ENCODE measurements at regions not wholly inside any gene's neighbourhood (a gene's known extent, or its start where the extent isn't known, plus 50 kb on each side); places are given as distances from the start of the nearest gene placed in this dataset.

DNA sequence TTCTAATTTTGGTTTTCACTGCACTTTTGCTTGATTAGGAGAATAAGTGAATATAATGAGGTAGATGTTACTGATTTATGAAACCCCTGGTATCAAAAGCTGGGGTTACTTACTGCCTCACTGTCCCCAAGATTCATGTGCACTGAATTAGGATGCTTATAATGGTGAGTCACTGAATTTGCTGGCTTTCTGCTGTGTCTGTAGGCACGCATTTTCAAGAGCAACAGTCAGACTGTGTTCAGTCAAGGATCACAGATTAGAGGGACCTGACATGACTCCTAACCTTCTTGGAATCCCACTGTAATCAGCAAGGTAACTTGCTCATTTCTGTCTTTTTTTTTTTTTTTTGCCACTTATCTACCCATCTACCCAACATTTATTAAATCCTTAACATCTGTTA, 59.7 kb downstream of the GPR85 start:
- TF ChIP-seq, protein P1, sequence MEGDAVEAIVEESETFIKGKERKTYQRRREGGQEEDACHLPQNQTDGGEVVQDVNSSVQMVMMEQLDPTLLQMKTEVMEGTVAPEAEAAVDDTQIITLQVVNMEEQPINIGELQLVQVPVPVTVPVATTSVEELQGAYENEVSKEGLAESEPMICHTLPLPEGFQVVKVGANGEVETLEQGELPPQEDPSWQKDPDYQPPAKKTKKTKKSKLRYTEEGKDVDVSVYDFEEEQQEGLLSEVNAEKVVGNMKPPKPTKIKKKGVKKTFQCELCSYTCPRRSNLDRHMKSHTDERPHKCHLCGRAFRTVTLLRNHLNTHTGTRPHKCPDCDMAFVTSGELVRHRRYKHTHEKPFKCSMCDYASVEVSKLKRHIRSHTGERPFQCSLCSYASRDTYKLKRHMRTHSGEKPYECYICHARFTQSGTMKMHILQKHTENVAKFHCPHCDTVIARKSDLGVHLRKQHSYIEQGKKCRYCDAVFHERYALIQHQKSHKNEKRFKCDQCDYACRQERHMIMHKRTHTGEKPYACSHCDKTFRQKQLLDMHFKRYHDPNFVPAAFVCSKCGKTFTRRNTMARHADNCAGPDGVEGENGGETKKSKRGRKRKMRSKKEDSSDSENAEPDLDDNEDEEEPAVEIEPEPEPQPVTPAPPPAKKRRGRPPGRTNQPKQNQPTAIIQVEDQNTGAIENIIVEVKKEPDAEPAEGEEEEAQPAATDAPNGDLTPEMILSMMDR (conservative IDR thresholded peaks at IDR 0.05; ENCODE audit: low read depth in 2 of 2), result no peak
- no peak for TF ChIP-seq CREB1 (CRISPR knock-in tag; IDR thresholded peaks at IDR 0.05; ENCODE audit: low read depth)
- TF ChIP-seq, protein P2, sequence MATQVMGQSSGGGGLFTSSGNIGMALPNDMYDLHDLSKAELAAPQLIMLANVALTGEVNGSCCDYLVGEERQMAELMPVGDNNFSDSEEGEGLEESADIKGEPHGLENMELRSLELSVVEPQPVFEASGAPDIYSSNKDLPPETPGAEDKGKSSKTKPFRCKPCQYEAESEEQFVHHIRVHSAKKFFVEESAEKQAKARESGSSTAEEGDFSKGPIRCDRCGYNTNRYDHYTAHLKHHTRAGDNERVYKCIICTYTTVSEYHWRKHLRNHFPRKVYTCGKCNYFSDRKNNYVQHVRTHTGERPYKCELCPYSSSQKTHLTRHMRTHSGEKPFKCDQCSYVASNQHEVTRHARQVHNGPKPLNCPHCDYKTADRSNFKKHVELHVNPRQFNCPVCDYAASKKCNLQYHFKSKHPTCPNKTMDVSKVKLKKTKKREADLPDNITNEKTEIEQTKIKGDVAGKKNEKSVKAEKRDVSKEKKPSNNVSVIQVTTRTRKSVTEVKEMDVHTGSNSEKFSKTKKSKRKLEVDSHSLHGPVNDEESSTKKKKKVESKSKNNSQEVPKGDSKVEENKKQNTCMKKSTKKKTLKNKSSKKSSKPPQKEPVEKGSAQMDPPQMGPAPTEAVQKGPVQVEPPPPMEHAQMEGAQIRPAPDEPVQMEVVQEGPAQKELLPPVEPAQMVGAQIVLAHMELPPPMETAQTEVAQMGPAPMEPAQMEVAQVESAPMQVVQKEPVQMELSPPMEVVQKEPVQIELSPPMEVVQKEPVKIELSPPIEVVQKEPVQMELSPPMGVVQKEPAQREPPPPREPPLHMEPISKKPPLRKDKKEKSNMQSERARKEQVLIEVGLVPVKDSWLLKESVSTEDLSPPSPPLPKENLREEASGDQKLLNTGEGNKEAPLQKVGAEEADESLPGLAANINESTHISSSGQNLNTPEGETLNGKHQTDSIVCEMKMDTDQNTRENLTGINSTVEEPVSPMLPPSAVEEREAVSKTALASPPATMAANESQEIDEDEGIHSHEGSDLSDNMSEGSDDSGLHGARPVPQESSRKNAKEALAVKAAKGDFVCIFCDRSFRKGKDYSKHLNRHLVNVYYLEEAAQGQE (IDR thresholded peaks at IDR 0.05; ENCODE audit: unreplicated experiment), result no peak
- no peak for TF ChIP-seq POLR2AphosphoS5 (IDR thresholded peaks at IDR 0.05; ENCODE audit: low read depth)
- no peak for TF ChIP-seq EZH2 (IDR thresholded peaks at IDR 0.05; ENCODE audit: low read depth, unreplicated experiment)

Measured in GM23338 (cell line).